Middle frontal gyrus (tissue), 1 donor: ENCODE measurements at regions not wholly inside any gene's neighbourhood (a gene's known extent, or its start where the extent isn't known, plus 50 kb on each side); places are given as distances from the start of the nearest gene placed in this dataset.

Experiments
- DNase-seq: peaks from one replicate; pipeline ENCODE4 v3.0.0-alpha.2; 2015; ENCODE audit warnings: low spot score; ENCODE audit errors: extremely low spot score

DNA sequence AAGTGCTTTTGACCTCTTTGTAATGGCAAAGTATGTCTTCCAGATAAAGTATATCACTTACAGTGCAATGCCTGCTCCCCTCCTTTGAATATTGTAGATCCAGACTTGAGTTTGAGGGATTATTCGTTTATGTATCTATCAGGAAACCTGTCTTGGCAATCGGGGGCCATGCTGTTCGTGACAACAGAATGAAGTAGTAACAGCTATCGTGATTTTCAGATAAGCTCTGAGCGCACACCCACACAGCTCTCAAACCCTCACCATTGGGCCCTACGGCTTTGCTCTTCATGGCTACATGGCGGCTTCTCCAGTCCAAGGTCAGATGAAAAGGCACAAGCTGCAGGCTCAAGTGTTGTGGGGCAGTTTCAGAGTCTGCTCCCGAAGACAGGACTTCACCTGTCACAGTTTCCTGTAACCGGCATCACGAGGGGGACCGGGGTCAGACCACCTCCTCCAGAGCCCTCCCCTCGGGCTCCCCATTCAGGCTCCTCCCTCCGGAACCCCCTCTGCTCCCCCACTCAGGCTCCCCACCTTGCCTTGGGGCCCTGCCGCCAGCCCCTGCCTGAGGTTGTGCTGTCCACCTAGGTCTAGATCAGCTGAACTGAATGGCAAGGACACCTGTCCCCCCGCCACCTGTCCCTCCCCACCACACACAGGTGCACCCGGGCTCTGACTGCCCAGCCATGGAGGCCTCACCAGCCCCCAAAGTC lies 292.5 kb upstream of the SALL3 start:
- DNase-seq, result no peak

DNA sequence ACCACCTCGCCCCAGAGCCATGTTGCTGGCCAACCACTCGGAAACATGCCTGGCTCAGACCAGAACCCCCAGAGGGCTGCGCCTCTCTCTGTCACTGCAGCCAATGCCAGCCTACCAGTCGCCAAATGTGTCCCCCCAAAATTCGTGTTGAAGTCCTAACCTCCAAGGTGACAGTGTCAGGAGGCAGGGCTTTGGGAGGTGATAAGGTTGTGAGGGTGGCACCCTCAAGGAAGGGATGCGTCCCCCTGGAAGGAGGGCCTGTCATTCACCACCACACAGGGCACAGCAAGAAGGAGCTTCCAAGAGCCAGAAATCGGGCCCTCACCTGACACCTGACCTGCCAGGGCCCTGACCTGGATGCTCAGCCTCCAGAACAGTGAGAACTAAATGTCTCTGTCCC lies 291.9 kb upstream of the SALL3 start:
- DNase-seq, result no peak

GRCh38 chr18:78688249-78688648 lies 291.4 kb upstream of the SALL3 start:
- no peak for DNase-seq

DNA sequence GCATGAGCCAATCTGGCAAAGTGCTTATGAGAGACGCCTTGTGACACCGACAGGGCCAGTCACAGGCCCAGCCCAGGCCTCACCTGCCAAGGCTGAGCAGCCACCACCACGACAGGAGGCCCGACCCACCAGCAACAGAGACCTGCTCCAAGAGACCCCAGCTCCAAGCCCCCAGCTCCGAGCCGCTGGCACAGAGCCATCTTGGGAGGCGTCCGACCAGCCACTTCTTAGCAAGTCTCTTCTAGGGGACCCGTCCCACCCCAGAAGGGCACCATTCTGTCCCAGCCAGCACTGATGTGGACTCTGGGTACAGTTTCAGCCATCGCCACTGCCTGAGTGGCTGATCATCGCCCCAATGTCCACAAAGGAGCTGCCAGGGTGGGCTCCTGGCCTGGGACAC lies 290.7 kb upstream of the SALL3 start:
- no peak for DNase-seq

GRCh38 chr18:78689606-78690005 lies 290.0 kb upstream of the SALL3 start:
- DNase-seq, result no peak

GRCh38 chr18:78692105-78692504 lies 287.5 kb upstream of the SALL3 start:
- no peak for DNase-seq

DNA sequence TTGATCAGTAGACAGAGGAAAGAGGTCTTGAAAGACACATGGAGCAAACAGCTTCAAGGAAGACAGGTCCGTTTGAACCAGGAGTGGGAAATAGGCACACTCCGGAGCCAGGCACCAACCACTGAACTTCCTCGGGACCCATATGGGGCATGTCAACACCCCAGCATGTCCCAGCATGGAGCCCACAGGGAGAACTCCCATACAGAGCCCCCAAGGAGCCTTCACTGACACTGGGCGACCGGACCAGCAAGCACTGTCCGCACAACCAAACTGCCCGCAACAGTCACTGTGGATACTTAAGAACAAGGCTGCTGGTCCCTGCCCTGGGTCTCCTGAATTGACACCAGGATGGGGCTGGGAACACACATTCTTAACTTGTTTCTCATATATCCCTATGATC lies 286.2 kb upstream of the SALL3 start:
- DNase-seq, result no peak

GRCh38 chr18:78696698-78697435 lies 282.8 kb upstream of the SALL3 start:
- no peak for DNase-seq

- DNase-seq, result no peak
These were observed 282.2 kb upstream of the SALL3 start for GRCh38 chr18:78697446-78697845.

DNA sequence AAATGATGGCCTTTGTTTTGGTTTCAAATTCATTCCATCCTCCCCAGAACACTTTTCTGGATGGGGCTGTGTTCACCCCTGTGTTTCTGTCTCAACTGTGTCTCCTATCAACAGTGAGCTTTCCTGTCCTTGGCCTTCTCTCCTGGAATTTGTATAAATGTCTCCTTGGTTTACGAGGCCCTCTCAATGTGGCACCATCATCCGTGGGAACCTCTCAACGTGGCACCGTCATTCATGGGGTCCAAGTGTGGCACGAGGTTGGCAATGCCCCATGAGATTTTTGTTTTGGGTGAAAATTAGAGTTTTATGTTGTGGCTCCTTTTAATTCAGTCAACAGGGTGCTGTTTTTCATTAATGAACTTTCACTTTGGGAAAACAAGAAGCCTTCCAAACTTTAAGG lies 280.7 kb upstream of the SALL3 start:
- DNase-seq, result no peak

GRCh38 chr18:78699499-78699898 lies 280.1 kb upstream of the SALL3 start:
- DNase-seq, result no peak

DNA sequence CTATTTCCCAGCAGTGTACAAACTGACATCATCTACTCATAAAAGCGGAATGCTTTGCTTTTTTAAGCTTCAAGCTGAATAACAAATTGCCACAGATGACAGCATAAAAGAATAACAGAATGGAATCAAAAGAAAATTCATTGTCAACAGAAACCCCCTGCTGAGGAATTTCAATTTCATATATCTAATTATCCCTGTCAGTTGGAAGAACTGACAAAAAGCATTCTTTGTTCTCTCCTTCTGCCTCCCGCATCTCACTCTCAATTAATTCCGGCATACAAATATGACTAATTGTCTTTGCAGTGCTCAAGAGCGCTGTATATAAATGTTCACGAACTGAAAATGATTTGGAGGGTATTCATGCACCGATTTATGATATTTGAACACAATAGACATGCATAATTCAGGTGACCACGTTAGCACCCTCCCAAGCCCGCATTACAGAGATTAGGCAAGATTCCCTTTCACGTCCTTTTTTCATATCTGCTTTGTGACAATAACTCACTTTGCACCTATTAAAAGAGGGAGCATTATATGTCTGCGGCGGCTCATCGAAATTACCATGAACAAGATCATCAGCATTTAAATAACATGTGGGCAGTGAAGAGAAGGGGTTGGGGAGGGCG lies 277.7 kb upstream of the SALL3 start:
- DNase-seq, result no peak

DNA sequence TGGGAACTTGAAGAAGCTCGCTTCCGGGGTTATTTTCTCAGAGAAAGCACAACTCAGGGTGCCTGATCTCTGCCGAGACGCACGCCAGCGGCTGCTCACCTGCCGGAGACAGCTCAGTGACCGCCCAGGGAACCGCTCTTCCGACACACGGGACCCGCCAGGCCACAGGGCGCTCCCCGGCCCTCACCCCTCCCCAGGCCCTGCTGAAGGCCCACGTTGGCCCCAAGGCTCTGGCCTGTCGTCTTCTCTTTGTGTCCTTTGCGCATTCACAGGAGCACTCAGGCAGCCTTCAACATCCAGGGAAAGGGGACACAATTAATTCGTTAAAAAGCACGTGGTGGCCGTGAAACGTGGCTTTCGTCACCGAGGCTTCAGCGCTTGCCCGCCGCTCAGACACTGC lies 276.3 kb upstream of the SALL3 start:
- no peak for DNase-seq

DNA sequence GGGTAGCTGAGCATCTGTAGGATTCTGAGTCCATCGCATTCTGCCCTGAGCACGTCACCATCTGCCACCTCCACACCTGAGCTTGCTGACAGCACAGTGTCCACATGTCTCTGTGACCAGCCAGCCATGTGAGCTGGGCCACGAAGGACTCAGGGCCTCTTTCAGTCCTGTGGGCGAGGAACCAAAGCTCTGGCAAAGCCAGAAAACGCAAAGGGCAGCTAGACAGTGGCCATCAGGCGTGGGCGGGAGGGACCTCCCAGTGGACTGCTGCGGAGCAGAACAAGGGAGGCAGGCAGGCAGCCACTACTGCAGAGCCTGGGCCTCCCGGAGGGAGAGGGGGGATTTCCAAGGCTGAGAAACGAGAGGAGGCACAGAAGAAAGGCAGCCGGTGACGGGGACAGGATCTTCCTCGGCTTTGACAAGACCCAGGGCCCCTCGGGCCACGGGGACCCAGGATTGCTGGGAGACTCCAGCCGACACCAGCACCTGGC lies 274.6 kb upstream of the SALL3 start:
- no peak for DNase-seq

- DNase-seq, result no peak
These were observed 270.3 kb upstream of the SALL3 start for GRCh38 chr18:78709261-78709809.

- DNase-seq, result no peak
These were observed 268.3 kb upstream of the SALL3 start for GRCh38 chr18:78711316-78711715.

DNA sequence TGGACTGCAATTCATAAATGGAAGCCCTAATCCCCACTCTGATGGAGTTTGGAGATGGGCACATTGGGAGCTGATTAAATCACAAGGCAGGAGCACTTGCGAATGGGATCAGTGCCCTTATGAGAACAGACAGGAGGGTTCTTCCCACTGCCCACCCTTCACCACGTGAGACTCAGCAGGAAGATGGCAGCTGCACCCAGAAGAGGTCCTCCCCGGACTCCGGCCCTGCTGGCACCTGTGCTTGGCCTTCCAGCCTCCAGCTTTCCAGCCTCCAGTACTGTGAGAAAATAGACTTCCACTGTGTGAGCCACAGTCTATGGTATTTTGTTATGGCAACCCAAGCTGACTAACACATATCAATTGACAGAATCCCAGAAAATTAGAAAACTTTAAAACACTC lies 267.6 kb upstream of the SALL3 start:
- DNase-seq, result no peak

GRCh38 chr18:78713069-78713468 lies 266.5 kb upstream of the SALL3 start:
- no peak for DNase-seq

GRCh38 chr18:78713726-78714125 lies 265.9 kb upstream of the SALL3 start:
- DNase-seq, result no peak

DNA sequence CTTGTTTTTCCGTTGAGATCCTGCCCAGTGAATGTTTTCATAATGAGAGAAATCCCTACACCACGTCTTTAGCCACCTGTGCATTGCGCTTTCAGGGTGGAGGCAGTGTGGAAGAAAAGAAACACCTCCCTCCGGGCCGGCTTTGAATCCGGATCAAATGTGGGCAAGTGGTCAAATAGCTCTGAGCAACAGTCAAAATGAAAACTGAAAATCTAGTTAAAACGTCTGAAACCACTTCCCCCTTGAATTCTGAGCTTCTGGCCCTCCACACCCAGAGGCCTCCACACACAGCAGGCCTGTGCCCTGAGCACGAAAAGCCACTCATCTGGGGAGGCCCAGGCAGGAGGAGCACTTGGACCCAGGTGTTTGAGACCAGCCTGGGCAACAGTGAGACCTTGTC lies 263.6 kb upstream of the SALL3 start:
- DNase-seq, result no peak

DNA sequence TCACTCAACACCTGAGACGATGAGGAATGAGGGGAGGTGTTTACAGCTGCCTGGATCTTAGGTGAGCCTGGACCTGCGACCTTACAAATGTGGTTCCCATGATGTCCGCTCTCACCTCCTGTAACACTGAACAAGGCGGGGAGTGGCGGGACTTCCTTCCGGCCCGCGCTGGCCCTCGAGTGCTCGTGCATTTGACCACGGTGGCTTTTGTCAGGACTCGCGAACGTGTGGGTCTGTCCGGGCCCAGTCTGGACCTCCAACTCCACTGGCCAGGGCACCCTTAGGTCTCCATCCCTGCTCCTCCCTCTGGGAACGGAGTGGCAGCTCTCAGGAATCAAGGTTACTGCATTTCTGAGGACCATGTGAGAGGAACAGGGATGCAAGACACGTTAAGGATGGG lies 263.0 kb upstream of the SALL3 start:
- no peak for DNase-seq

GRCh38 chr18:78717051-78717765 lies 262.4 kb upstream of the SALL3 start:
- DNase-seq, result no peak
